ENCODE measurements at regions not wholly inside any gene's neighbourhood (a gene's known extent, or its start where the extent isn't known, plus 50 kb on each side); places are given as distances from the start of the nearest gene placed in this dataset.

- DNase-seq = no peak
These were observed 127.3 kb upstream of the NUDT7 start for GRCh38 chr16:77594799-77595596.

DNA sequence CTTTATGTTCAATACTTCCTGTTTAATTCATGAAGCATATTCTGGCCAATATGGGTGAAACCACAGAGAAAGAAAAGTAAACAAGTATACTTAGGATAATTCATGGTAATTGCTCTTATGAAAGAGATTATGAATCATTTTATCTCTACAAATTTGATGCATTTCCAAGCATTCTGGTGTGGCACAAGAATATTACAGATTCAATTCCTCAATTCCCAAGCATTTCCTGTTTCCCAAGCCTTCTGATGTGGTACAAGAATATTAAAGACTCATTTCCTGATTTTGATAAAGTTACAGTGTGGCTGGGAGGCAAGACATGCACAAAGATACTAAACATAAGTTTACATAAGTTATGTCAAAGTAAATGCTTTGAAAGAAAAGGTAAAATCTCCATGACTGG is 126.1 kb upstream of the NUDT7 start:
- no peak for DNase-seq

GRCh38 chr16:77599793-77600415 is 122.4 kb upstream of the NUDT7 start:
- DNase-seq = peak; percentile 48

GRCh38 chr16:77600555-77600954 is 121.8 kb upstream of the NUDT7 start:
- no peak for DNase-seq

GRCh38 chr16:77603656-77604055 is 118.7 kb upstream of the NUDT7 start:
- DNase-seq = no peak

- no peak for DNase-seq
These were observed 111.8 kb upstream of the NUDT7 start for GRCh38 chr16:77610496-77610895.

GRCh38 chr16:77611386-77611785 is 110.9 kb upstream of the NUDT7 start:
- no peak for DNase-seq

DNA sequence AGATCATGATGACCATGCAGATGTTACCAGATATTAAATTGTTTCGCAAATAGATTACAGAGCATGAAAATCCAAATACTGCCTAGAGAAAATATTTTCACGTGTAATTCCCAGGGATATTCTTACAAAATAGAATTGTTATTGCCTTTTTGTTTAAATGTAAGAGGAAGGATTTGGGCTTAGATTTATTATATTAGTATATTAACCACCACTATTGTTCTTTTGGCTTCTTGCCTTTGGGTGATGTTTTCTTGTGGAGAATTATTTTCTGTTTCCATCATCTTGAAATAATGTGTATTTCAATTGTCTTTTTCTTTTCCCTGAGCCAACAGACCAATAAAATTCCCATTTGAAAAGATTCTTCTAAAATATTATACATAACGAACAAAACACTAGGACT is 109.7 kb upstream of the NUDT7 start:
- no peak for DNase-seq

DNA sequence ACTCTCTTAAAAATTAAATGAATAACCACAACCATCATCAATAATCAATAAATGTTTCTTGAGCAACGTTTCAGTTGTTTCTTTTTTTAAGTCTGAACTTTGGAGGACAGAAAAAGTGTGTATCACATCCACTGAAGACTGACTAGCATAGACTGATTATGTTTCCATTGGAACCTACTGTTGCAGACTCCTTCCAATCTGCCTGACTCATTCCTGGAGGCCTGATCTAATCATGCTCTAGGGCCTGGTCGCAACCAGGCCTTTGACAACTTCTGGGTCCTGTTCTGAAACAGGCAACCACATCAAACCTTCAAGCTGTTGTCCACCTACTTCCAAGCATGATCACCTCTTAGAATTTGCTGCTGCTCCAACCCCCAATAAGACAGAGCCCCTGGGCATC is 109.2 kb upstream of the NUDT7 start:
- DNase-seq = no peak

GRCh38 chr16:77617553-77617952 is 104.8 kb upstream of the NUDT7 start:
- no peak for DNase-seq

GRCh38 chr16:77617996-77618395 is 104.3 kb upstream of the NUDT7 start:
- no peak for DNase-seq

DNA sequence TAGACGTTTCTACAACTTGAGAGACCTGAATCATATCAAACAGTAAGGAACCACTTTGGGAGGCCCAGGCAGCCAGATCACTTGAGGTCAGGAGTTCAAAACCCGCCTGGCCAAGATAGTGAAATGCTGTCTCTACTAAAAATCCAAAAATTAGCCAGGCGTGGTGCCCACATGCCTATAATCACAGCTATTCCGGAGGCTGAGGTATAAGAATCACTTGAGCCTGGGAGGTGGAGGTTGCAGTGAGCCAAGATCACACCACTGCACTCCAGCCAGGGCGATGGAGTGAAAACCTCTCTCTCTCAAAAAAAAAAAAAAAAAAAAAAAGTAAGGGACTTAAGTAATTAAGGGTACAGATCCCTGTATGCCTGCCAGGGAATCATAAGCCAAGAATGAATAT is 103.4 kb upstream of the NUDT7 start:
- DNase-seq = no peak

DNA sequence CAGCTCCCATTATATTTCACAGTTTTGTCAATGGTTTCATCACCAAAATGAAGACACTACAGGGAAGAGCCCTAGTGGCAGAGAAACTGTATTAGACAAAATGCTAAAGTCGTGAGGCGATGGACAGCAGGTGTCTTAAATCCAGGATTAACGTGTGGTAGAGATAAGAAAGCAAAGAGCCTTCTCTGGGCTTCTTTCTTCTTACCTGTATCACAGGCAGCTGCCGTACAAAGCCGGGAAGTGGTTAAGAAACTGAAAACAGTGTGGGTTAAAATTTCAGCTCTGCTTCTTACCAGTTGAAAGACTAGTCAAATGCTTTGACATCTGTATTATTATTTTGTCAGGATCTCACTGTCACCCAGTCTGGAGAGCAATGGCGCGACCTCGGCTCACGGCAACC is 98.2 kb upstream of the NUDT7 start:
- no peak for DNase-seq

- no peak for DNase-seq
These were observed 85.7 kb upstream of the NUDT7 start for GRCh38 chr16:77636615-77637014.

DNA sequence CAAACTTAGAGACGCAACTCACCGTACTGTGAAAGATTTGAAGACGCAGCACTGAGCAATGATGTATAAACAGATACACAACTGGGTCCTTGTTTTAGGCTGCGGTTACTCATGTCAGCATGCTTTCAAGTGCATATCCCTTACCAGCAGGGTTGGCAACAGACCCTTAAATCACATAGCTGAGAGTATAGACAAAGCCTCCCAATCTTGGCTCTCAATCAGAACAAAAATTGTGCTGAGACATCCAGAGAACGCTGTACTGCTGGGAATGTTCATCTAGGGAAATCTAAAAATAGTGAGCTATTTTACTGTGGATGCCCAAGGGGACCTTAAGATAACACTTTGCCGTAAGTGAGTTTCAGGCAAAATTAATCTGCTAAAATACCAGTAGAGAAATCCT is 84.4 kb upstream of the NUDT7 start:
- no peak for DNase-seq

- no peak for DNase-seq
These were observed 79.1 kb upstream of the NUDT7 start for GRCh38 chr16:77643176-77643575.

GRCh38 chr16:77645764-77646163 is 76.5 kb upstream of the NUDT7 start:
- no peak for DNase-seq

DNA sequence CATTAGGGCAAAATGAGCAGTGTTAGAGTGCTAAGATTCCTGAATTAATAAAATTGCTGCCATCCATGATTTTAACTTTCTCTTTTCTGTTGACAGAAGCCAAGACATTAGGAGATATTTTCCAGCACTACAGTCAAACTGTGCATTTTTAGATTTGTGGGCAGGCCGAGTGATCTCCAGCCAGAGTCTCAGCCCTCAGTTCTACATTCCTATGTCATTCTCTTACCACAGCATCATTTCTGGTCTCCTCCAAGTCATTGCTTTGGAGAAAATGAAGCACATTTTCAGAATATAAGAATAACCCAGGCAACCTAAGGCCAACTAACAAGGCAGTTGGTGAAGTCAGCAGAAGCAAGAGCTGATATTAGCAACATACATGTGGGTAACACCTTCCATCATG is 74.6 kb upstream of the NUDT7 start:
- DNase-seq = no peak

GRCh38 chr16:77650761-77651160 is 71.6 kb upstream of the NUDT7 start:
- no peak for DNase-seq

- DNase-seq = no peak
These were observed 69.9 kb upstream of the NUDT7 start for GRCh38 chr16:77652399-77652798.

DNA sequence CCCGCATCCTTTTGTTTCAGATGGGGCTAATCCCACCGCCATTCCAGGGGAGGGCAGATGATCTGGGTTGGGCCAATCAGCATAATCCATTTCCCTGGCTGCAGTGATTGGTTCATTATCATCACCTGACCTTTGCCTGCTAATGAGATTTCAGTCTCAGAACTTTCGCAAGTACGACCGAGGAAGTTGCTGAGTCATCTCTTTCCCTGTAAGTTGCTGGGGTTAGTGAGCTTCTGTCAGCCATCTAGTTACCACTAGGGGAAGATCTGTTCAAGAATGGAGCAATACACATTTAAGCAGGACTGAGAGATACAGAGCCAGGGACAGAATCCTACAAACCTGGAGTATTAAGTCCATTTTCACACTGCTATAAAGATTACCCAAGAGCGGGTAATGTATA is 65.3 kb upstream of the NUDT7 start:
- DNase-seq = peak; percentile 32

- peak; percentile 20 for DNase-seq
These were observed 62.0 kb upstream of the NUDT7 start for GRCh38 chr16:77660311-77660710.

- peak; percentile 45 for DNase-seq
These were observed 60.1 kb upstream of the NUDT7 start for GRCh38 chr16:77662246-77662645.

- no peak for DNase-seq
These were observed 58.6 kb upstream of the NUDT7 start for GRCh38 chr16:77663711-77664110.

DNA sequence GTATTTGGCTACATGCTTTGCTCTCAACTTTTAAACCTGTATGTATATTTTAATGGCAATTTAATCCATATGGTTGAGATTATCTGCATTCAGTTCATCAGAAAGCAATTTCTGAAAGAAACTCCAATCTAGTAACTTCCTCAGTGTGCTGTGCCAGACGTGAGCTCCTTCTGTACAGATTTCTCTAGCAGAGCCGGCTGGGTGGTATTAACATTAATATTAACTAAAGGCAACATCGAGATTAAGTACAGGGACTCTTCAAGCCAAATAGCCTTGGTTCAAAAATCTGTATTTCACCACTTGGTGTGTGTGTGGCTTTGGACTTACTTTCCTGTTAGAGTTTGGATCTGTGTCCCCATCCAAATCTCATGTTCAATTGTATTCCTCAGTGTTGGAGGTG is 55.5 kb upstream of the NUDT7 start:
- DNase-seq = no peak
